GM10266 (cell line): ENCODE measurements at regions not wholly inside any gene's neighbourhood (a gene's known extent, or its start where the extent isn't known, plus 50 kb on each side); places are given as distances from the start of the nearest gene placed in this dataset.

Source experiments
- DNase-seq: peaks from one replicate; pipeline ENCODE4 v3.0.0; 2012; ENCODE audit errors: extremely low spot score
- TF ChIP-seq, protein P1 (sequence below): IDR thresholded peaks from 2 replicates; pipeline ENCODE4 v1.5.1; 2012; ENCODE audit warnings: mild to moderate bottlenecking, low read depth; ENCODE audit not compliant: control insufficient read depth, insufficient read depth; ENCODE audit errors: missing control alignments

DNA sequence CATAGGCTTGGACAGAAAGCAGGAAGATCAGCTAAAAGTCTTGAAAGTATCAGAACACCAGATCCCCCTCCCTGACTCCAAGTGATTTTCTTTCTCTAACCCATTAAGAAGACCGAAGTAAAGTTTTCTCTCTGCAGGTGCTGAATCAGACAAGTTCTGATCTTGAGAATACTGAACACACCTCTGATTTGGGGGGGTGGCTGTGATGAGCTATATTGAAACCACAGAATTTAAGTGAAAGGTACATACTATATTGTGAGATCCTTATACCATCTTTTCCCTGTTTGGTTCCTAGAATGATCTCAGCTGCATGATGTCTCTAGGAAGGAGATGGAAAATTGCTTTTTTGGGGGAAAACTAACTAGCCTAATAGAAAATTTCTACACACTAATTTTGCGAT is 196.0 kb downstream of the DIPK2A start:
- TF ChIP-seq, protein P1, sequence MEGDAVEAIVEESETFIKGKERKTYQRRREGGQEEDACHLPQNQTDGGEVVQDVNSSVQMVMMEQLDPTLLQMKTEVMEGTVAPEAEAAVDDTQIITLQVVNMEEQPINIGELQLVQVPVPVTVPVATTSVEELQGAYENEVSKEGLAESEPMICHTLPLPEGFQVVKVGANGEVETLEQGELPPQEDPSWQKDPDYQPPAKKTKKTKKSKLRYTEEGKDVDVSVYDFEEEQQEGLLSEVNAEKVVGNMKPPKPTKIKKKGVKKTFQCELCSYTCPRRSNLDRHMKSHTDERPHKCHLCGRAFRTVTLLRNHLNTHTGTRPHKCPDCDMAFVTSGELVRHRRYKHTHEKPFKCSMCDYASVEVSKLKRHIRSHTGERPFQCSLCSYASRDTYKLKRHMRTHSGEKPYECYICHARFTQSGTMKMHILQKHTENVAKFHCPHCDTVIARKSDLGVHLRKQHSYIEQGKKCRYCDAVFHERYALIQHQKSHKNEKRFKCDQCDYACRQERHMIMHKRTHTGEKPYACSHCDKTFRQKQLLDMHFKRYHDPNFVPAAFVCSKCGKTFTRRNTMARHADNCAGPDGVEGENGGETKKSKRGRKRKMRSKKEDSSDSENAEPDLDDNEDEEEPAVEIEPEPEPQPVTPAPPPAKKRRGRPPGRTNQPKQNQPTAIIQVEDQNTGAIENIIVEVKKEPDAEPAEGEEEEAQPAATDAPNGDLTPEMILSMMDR: no peak
- DNase-seq: no peak

DNA sequence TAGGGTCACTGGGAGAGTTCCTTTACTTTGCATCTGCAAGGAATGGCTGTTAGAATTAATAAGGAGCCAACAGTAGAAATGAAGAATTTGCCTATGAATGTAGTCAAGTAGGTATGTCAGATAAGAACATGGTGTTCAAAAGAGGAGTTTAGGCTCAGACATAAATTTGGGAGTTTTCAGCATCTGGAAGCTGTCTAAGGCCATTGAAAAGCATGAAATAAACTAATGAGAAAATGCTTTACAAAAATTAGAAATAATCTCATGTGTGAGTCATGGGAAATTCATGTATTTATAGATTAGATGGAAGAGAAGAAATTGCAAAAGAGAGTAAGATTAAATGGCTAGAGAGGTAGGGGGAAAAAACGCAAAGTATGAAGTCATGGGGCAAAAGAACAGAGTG is 201.9 kb downstream of the DIPK2A start:
- DNase-seq: no peak
- TF ChIP-seq, protein P1: no peak

GRCh38 chr3:144175644-144176425 is 204.2 kb downstream of the DIPK2A start:
- DNase-seq: no peak
- TF ChIP-seq, protein P1: no peak

DNA sequence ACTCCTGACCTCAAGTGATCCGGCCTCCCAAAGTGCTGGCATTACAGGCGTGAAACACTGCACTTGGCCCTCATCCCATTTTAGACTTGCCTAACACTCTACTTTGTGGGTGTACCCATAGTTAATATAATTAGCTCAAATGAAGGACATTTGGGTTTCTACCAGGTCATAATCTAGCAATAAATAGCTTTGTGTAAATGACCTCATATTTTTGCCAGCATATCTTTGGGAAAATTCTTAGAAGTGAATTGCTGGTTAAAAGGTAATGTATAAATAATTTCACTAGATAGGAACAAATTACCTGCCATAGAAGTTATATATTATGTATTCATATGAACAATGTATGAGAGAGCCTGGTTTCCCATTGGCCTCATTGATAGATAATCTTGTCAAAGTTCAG is 206.0 kb downstream of the DIPK2A start:
- TF ChIP-seq, protein P1: no peak
- no peak for DNase-seq

DNA sequence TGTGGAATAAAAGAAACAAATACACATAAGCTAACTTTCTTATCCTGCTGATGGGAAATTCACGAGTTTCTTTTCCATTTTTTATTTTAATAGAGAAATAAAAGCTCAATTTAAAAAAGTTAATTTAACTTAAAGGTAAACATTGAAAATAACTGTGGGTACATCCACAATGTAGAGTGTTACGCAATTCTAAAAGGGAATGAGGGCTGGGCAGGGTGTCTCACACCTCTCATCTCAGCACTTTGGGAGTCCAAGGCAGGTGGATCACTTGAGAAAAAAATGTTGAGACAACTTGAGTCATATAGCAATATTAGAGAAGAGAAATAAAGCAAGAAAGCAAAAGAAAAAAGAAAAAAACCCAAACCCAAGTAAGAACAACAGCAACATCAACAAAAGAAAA is 207.0 kb downstream of the DIPK2A start:
- TF ChIP-seq, protein P1: no peak
- DNase-seq: no peak

DNA sequence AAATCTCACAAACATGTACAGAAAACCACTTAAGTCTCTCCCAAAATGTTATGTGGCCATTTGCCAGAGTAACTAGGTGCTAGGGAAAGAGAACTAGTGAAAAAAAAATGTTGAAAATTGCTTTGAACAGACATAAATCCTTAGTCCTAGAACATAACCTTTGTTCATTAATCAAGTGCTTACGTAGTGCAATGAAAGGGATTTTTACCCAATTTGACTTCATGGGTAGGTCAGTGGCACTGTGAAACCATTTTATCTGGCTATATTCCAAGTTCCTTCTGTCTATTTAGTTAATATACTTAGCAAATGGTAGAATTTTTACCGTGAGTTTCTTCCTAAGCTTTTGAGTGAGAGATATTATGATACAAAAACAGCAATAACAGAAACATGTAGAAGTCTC is 209.4 kb downstream of the DIPK2A start:
- TF ChIP-seq, protein P1: no peak
- DNase-seq: no peak

- TF ChIP-seq, protein P1: no peak
Measured at GRCh38 chr3:144182501-144182900, 210.9 kb downstream of the DIPK2A start.

More at GRCh38 chr3:144182501-144182900, 210.9 kb downstream of the DIPK2A start:
- no peak for DNase-seq
